ENCODE measurements at regions not wholly inside any gene's neighbourhood (a gene's known extent, or its start where the extent isn't known, plus 50 kb on each side); places are given as distances from the start of the nearest gene placed in this dataset.

GRCh38 chr11:116171271-116172140 lies 601.3 kb downstream of the BUD13 start:
- no peak for DNase-seq

- no peak for DNase-seq
Observed at GRCh38 chr11:116170526-116171120, 602.2 kb downstream of the BUD13 start.

- DNase-seq = no peak
Observed at GRCh38 chr11:116169776-116170175, 603.0 kb downstream of the BUD13 start.

GRCh38 chr11:116168459-116168787 lies 604.4 kb downstream of the BUD13 start:
- DNase-seq = no peak

GRCh38 chr11:116167706-116168458 lies 604.9 kb downstream of the BUD13 start:
- DNase-seq = no peak

- DNase-seq = no peak
Observed at GRCh38 chr11:116166573-116167465, 606.0 kb downstream of the BUD13 start.

- DNase-seq = no peak
Observed at GRCh38 chr11:116164843-116165242, 607.9 kb downstream of the BUD13 start.

- no peak for DNase-seq
Observed at GRCh38 chr11:116162886-116163230, 609.9 kb downstream of the BUD13 start.

GRCh38 chr11:116162086-116162885 lies 610.5 kb downstream of the BUD13 start:
- no peak for DNase-seq

GRCh38 chr11:116148645-116149044 lies 624.1 kb downstream of the BUD13 start:
- no peak for DNase-seq

- no peak for DNase-seq
Observed at GRCh38 chr11:116148056-116148455, 624.7 kb downstream of the BUD13 start.

GRCh38 chr11:116145187-116145865 lies 627.5 kb downstream of the BUD13 start:
- no peak for DNase-seq

GRCh38 chr11:116144387-116144958 lies 628.3 kb downstream of the BUD13 start:
- DNase-seq = no peak

- no peak for DNase-seq
Observed at GRCh38 chr11:116138280-116138679, 634.1 kb upstream of the CADM1 start.

- DNase-seq = no peak
Observed at GRCh38 chr11:116137753-116138152, 633.5 kb upstream of the CADM1 start.

GRCh38 chr11:116136987-116137674 lies 632.9 kb upstream of the CADM1 start:
- DNase-seq = no peak

GRCh38 chr11:116135891-116136290 lies 631.7 kb upstream of the CADM1 start:
- no peak for DNase-seq

GRCh38 chr11:116134450-116134849 lies 630.2 kb upstream of the CADM1 start:
- DNase-seq = no peak

- no peak for DNase-seq
Observed at GRCh38 chr11:116132273-116132978, 628.2 kb upstream of the CADM1 start.

GRCh38 chr11:116130122-116130521 lies 625.9 kb upstream of the CADM1 start:
- no peak for DNase-seq
